Upper lobe of right lung (tissue), 1 donor: ENCODE measurements at regions not wholly inside any gene's neighbourhood (a gene's known extent, or its start where the extent isn't known, plus 50 kb on each side); places are given as distances from the start of the nearest gene placed in this dataset.
A peak's percentile ranks its signal among the peaks of the same experiment; 100 is the strongest.

Source experiments
- ATAC-seq: fragments of 200-7000 bp; cut with Tn5 transposase; one replicate; pipeline ENCODE4 v1.9.1; 2020; ENCODE audit warnings: mild to moderate bottlenecking, moderate library complexity
- DNase-seq: peaks from one replicate; pipeline ENCODE4 v3.0.0-alpha.2; 2020
- H3K27ac ChIP-seq: fragments of 200-600 bp; one replicate; pipeline ENCODE4 v1.8.0; 2022
- H3K27me3 ChIP-seq: fragments of 200-600 bp; one replicate; pipeline ENCODE4 v1.8.0; 2022; ENCODE audit warnings: mild to moderate bottlenecking
- H3K36me3 ChIP-seq: fragments of 200-600 bp; one replicate; pipeline ENCODE4 v1.8.0; 2022
- H3K4me1 ChIP-seq: fragments of 200-600 bp; one replicate; pipeline ENCODE4 v1.8.0; 2022
- H3K4me3 ChIP-seq: fragments of 200-600 bp; one replicate; pipeline ENCODE4 v1.8.0; 2022; ENCODE audit warnings: mild to moderate bottlenecking
- H3K9me3 ChIP-seq: fragments of 200-600 bp; one replicate; pipeline ENCODE4 v1.8.0; 2022
- intact Hi-C: fragments of 100-400 bp; cut with DNase I; formaldehyde crosslinking; loops from one replicate; pipeline ENCODE4 v1.11.0; 2022
- TF ChIP-seq, protein P1 (sequence below): fragments of 200-600 bp; IDR thresholded peaks from one replicate; pipeline ENCODE4 v1.8.0; 2022; ENCODE audit warnings: antibody characterized with exemption
- donor health status: DM: no; HTN: yes; CAD: no; lungs with severe emphysema.

DNA sequence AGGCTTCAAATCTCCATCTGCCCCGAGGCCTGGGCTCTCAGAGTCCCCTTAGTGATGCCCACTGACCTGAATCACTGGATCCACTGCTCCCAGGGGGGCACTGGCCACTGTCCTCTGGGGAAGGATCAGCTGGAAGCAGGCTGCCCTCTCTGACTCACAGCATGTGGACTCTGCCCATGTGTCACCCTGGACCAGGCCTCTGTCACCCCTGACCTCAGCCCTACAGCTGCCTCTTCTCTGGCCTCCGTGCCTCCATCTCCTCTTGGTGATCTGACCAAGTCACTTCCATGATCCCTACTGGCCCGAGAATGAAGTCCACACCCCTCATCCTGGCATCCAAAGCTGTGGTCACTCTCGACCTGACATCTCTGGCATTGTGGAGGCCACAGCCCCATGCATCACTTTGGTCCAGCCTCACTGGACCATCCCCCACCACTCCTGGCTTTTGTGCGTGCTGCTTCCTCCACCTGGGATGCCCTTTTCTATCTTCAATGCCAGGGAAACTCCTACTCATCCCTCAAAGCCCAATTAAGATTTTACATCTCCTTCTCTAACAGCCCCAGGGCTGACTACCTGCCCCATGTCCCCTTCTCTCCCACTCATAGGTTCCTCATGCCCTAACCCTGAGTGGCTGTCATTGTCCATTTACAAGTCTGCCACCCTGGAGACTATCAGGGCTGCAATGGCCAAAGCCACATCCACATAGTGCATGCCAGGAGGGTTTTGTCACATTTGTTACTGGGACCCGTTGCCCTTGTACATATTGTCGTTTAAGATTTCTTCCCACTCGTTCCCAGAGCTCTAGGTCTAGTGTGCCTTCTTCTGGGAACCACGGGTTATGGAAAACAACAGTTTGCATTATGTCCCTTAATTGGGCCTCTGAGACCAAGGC is 685.0 kb downstream of the MATN1 start:
- DNase-seq = peak; percentile 27
- TF ChIP-seq, protein P1, sequence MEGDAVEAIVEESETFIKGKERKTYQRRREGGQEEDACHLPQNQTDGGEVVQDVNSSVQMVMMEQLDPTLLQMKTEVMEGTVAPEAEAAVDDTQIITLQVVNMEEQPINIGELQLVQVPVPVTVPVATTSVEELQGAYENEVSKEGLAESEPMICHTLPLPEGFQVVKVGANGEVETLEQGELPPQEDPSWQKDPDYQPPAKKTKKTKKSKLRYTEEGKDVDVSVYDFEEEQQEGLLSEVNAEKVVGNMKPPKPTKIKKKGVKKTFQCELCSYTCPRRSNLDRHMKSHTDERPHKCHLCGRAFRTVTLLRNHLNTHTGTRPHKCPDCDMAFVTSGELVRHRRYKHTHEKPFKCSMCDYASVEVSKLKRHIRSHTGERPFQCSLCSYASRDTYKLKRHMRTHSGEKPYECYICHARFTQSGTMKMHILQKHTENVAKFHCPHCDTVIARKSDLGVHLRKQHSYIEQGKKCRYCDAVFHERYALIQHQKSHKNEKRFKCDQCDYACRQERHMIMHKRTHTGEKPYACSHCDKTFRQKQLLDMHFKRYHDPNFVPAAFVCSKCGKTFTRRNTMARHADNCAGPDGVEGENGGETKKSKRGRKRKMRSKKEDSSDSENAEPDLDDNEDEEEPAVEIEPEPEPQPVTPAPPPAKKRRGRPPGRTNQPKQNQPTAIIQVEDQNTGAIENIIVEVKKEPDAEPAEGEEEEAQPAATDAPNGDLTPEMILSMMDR = no peak
- Histone ChIP-seq H3K4me3 (no peak overlapping the region), H3K4me1 (no peaks in the 10 kb centered on the region), H3K36me3 (no peaks in the 10 kb centered on the region), H3K9me3 (no peaks in the 10 kb centered on the region), H3K27ac (no peak overlapping the region), H3K27me3 (peaks cover 13% of the 10 kb centered on the region)
- no peak for ATAC-seq
- intact Hi-C loops = no loop called here

DNA sequence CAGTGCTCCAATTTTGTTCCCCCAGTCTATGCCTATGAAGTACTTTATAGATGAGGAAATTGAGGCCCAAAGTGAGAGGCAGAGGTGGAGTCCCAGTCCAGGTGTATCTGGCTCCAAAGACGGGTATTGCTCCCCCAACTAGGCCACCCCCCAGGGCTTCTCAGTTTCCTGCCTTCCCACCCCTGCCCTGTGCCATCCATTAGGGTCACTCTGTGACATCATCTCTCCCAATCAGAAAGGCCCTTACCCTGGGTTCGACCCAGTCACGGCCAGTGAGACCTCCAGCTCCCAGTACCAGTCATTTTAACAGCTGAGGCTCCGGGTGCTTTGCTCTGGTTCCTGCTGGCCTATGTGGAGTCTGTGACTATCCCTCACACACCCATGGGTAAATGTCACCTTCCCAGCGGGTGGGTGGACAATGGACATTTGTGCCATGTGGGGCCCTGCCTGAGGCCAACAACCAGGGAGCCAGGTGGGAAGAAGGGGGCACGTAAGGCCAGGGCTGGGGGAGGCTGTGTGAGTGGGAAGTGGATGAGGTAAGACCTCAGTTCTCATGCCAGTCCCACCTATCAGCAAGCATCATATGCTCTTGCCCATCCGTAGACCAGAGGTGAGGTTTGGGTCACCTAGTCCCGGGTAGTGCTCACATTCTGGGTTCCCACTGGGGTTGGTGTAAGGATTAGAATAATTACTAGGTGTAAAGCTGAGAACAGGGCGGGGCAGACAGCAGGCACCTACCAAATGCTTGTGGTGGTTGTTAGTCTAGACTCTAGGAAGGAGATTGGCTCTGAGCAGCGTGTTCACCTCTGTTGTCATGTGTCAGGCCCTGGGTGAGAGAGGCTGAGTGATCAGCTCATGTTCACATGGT is 685.9 kb downstream of the MATN1 start:
- H3K27ac ChIP-seq = no peak overlapping the region
- no peak for ATAC-seq
- H3K4me1 ChIP-seq = no peaks in the 10 kb centered on the region
- DNase-seq = peak; percentile 33
- H3K4me3 ChIP-seq = no peak overlapping the region
- intact Hi-C loops = no loop called here
- no peaks in the 10 kb centered on the region for H3K9me3 ChIP-seq
- TF ChIP-seq, protein P1 = no peak
- H3K27me3 ChIP-seq = peaks cover 15% of the 10 kb centered on the region
- H3K36me3 ChIP-seq = no peaks in the 10 kb centered on the region

DNA sequence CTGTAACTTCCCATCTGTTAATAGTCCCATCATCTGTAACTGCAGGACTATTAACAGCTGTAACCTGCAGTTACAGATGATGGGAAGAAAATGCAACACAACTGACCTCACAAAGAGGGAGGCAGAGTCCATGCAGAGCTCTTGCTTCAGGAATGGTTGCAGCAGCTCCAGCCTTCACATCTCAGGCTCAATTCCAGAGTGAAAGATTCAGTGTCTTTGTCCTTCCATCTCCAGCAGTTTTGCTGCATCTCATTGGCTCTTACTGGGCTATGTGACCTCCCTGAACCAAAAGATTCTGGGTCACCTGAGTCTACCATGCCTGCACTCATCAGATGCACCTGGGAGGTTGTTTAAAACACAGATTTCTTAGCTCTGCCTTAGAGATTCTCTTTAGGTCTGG is 686.7 kb downstream of the MATN1 start:
- Histone ChIP-seq H3K36me3 (no peaks in the 10 kb centered on the region), H3K4me3 (no peak overlapping the region), H3K27me3 (peaks cover 15% of the 10 kb centered on the region), H3K4me1 (no peaks in the 10 kb centered on the region), H3K9me3 (no peaks in the 10 kb centered on the region), H3K27ac (no peak overlapping the region)
- ATAC-seq = no peak
- TF ChIP-seq, protein P1 = no peak
- intact Hi-C loops = no loop called here
- DNase-seq = no peak

DNA sequence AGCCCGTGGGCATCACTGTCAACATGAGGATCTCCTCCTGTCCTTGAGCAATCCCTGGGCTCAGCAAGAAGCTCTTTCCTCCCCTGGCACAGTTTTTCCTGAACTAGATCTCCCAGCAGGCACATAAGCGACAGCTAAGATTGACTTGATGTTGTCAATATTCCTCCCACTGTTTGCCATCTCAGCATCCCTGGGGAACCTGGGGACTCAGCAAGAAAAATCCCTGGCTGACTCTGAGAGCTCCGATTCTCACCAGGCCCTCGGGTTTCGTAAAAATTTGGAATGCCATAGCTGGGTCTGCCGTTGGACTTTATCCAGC is 687.2 kb downstream of the MATN1 start:
- peaks cover 15% of the 10 kb centered on the region for H3K27me3 ChIP-seq
- TF ChIP-seq, protein P1 = no peak
- DNase-seq = no peak
- no peak overlapping the region for H3K4me3 ChIP-seq
- intact Hi-C loops = no loop called here
- no peak overlapping the region for H3K27ac ChIP-seq
- no peaks in the 10 kb centered on the region for H3K4me1 ChIP-seq
- H3K36me3 ChIP-seq = no peaks in the 10 kb centered on the region
- H3K9me3 ChIP-seq = no peaks in the 10 kb centered on the region
- no peak for ATAC-seq

DNA sequence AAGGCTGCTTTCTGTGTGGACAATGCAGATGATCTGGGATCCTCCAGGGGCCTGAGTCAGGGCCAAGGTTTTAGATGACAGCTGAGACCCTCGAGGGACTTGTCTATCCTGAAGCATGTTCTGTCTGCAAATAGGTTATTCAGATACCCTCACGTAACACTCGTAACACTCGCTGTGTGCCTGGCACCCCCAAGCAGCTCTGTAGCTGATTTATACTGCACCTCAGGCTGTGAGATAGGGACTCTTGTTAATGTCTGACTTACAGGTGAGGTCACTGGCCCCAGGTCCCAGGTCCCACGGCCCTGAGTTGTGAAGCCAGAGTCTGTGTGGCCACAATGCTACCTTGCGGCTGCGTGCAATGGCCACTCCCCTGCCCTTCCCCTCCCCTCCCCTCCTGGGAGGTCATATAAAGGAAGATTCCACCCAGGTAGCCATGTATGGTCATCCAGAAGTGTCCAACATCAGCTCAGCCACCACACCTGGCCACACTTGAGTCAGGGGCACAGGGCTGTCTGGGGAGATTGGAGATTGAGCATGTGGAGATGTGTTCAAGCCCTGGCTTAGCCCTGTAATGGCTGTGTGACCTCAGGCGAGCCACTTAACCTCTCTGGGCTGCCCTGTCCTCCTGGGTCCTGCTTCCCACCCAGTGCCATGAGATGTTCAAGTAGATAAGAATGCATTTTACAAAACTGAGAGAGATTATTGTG is 687.7 kb downstream of the MATN1 start:
- Histone ChIP-seq H3K36me3 (no peaks in the 10 kb centered on the region), H3K9me3 (no peaks in the 10 kb centered on the region), H3K4me3 (no peak overlapping the region), H3K4me1 (no peaks in the 10 kb centered on the region), H3K27me3 (peaks cover 15% of the 10 kb centered on the region), H3K27ac (no peak overlapping the region)
- DNase-seq (peak; percentile 47), ATAC-seq (no peak)
- TF ChIP-seq, protein P1 = no peak
- intact Hi-C loops = no loop called here
